HG03565 (cell line): ENCODE measurements at regions not wholly inside any gene's neighbourhood (a gene's known extent, or its start where the extent isn't known, plus 50 kb on each side); places are given as distances from the start of the nearest gene placed in this dataset.
"Not testable (repeated sequence)": the region's sequence is repeated elsewhere in the genome, so short reads cannot be mapped to it uniquely, and the experiment has no call there.

Experiments used
- ATAC-seq: cut with Tn5 transposase; IDR thresholded peaks from one replicate; pipeline ENCODE4 v1.9.1; 2021; ENCODE audit warnings: mild to moderate bottlenecking, moderate library complexity; ENCODE audit not compliant: unreplicated experiment

DNA sequence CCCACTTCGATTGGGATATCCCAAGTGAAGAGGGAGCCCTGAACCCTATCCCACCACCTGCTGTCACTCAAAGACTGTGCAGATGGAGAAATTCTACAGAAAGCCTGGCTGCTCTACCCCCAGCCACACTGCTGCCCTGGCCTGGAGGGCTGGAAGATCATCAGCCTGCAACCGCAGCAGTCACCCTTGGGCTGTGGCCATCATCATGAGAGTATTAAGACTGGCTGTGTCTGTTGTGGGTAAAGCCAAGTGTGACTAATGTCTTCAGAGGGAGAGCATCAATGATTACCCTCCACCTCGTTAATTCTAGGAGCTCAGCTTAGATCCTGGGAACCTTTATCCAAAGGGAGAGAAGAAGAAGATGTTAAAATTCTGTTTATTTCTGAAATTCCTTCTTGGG is 221.5 kb downstream of the TFCP2L1 start:
- ATAC-seq, result no peak

DNA sequence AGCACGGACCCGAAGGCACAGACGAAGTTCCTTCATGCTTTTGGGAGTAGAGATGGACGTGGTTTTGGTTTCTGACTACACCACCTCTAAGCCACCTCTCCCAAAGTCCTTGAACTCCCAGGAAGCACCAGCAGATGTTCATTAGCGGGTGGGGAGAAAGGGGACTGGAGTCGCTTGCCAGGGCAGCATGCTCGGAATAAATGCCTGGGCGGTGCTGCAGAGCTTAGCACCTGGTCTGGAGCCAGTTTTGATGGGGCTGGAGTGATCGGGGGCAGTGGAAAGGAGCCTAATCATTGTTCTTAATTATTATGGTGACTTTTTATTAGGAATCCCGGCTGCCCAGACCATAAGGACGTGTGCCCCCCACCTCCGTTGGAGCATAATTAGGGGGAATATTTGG is 220.8 kb downstream of the TFCP2L1 start:
- ATAC-seq, result no peak

DNA sequence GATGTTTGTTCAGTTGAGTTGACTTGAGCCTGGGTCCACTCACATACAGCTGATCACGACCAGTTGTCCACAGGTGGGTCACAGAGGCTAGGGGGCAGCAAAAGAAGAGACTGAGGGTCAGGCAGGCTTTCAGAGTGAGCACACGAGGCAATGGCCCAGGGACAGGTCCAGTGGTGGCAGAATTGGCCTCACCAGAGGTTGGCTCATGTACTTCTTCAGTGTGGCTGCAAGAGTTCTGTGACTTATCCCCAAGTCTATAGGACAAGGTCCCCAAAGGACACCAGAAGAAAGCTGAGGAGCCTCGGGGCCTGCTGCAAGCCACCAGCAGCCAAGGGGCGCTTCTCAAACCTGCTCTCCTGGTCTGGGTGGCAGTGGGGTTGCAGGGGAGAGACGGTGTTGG is 219.8 kb downstream of the TFCP2L1 start:
- ATAC-seq, result no peak

DNA sequence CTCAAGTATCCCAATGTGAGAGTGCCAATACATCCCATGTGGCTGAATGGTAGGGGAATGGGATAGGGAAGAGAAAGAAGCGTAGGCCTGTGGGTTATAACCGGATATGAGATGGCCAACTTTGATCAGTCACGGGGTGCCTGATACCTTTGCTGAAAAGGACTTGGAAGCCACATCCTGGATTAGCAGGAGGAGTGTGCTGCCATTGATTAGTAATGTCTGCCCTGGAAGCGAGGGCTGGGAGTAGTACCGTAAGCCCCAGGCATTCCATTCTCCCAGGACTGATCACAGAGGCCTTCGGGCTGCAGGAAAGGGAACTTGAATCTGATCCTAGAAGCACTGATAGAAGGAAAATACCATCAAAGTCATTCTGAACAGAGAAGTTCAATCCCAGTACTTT is 218.5 kb downstream of the TFCP2L1 start:
- no peak for ATAC-seq

DNA sequence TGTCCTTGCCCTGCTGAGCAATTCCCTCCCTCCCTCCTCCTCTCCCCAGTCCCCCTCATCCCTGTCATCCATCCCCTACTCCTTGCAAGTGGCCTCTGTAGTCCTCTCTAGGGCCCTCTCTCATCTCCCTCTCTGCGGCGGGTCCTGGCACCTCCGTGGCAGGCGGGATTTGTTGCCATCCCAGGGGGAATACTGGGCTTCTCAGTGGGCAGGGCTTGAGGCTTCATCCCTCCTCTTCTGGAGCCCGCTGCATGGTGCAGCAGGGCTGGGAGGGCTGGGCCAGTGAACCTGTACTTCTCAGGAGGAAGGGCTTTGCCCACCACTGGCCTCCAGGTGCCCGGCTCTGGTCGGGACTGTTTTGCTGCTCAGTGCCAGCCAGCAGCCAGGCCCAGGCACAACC is 216.2 kb downstream of the TFCP2L1 start:
- no peak for ATAC-seq

DNA sequence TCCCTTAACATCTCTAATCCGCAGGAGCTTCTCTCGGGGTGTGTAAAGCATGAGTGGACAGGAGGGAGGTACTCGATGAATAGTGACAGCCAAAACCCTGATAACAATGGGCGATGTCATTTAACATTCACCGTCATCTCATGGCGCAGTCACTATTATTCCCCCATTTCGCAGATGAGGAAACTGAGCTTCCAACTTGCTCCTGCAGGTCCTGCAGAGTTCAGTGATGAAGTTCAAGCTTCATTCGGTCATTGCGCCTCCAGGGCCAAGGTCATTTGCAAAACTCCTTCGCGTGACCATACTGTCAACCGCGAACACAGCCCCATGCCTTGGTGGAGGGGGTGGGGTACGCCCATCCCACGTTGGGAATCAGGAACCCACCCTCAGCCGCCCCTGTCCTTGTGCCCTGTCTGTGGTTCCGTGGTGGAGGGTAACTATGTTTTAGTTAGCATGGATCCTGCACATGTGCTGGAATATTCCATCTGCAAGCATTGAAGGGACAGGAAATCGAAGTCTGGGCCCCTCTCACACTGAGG is 215.5 kb downstream of the TFCP2L1 start:
- ATAC-seq, result no peak

DNA sequence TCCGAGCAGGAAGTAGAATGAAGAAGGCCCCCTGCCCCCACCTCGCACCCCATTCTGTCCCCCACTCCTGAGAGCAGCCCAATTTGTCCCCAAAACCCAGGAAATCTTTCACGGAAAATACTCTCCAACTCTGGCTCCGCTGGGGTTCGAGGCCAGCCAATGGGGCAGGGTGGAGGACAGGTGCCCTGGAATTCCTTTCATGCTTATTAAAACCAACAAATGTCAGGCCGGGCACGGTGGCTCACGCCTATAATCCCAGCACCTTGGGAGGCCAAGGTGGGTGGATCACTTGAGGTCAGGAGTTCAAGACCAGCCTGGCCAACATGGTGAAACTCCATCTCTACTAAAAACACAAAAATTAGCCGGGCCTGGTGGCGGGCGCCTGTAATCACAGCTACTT is 214.9 kb downstream of the TFCP2L1 start:
- not testable (repeated sequence) for ATAC-seq

DNA sequence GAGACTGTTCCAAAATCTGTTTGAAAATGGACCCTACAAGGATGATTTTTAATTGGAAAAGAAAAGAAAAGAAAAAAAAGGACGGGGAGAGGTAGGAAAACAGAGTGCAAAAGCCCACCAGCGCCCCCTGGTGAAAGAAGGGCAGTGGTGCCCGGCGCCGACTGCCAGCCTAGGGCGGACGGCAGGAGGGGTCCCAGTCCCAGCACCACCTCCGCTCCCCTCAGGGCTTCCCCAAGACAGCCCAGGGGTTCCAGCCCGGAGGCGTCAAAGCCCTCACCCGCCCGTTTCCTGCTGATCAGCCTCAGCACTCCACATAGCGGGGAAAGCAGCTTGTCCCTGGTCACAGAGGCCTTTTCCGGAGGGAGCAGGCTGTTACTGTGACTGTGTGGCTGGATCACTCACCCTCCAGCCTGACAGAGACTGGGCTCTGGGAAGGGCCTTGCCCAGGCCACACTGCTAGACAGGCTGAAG is 213.9 kb downstream of the TFCP2L1 start:
- no peak for ATAC-seq

DNA sequence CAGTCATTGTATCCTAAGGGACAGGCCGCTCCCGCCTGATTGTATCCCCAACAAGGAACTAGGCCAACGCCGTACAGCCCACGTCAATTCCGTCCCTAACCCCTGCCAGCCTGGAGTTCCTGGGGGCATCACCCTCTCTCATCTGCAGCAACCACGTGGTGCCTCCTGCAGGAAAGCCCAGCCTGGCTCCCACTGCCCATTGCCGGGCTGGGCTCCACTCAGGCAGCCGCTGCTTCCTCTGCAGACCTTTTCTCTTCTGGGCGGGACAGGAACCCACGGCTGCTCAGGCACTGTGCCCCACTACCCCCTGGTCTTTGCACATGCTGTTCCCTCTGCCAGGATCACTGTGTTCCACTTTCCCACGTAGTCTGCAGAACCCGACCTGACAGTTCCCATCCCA is 212.2 kb downstream of the TFCP2L1 start:
- ATAC-seq, result no peak

DNA sequence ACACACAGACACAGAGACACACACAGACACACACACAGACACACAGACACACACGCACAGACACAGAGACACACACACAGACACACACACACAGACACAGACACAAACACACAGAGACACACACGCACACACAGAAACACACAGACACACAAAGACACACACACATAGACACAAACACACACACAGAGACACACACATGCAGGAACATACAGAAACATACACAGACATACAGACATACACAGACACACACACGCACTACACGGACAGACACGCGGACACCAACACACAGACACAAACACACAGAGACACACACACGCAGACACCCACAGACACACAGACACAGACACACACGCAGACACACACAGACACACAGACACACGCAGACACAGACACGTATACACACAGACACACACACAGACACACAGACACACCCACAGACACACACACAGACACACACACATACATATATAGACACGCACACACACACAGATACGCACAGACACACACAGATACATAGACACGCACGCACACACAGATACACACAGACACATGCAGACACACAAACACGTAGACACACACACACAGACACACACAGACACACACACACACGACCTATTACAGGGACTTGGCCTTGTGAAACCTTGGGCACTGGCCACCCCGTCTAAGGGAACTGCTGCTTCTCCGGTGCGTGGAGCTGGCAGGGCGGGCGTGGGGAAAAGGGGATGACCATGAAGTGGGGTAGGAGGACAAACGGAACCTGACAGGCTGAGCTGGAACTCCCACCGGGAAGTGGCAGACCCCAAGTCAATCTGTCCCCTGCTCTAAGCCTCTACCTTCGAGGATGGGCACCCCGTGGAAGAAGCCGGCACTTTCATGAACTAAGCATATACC is 211.4 kb downstream of the TFCP2L1 start:
- ATAC-seq, result no peak

DNA sequence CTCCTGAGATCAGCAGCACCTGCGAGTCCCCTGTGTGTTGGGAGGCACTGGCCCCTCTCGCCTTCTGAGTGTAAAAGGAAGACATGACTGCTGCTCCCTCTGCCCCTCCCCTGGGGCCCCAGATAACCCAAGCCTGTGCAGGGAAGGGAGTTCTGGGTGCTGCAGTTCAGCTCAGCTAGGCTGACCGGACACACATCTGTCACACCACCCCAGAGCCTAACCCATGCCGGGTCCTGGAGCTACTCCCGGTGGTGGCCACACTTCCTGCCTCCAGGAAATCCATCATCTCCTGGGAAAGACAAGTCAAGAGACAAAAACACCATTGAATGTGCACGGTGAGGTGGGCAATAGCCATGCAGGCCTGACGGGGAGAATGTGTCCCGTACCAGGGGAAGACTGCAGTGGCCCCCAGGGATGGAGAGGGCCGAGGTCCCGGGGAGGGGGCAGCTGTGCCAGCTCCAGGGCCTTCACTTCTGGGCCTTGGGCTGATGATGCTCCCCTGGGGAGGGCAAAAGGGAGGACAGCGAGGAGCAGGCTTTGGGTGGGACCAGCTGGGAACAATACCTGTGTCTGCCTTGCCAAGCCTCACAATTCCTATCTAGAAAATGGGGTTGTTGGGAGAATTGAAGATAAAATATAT is 210.6 kb downstream of the TFCP2L1 start:
- ATAC-seq, result no peak

DNA sequence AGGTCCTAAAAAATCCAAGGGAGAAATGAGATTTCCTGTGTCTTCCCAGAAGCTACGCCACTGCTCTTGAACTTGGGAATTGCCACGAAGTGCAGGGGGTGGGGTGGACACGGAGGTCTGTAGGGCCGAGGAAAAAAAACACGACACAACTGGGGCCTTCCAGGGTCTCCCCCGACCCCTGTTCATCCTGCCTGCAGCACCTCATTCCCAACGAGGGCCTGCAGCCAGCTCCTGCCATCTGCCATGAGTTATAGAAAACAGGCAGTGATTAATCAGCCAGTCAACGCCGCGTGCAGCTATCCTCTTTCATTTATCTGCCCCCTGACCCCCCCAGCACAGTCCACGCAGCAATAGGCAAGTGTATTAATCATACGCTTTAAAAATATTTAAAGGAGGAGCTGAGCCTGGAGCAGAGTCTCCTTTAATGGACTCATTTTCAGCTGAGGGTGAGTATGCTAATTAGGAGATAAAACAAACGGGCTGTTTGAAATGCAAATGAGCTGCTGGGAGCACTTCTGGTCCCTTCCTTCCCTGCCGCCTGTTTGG is 209.9 kb downstream of the TFCP2L1 start:
- no peak for ATAC-seq

DNA sequence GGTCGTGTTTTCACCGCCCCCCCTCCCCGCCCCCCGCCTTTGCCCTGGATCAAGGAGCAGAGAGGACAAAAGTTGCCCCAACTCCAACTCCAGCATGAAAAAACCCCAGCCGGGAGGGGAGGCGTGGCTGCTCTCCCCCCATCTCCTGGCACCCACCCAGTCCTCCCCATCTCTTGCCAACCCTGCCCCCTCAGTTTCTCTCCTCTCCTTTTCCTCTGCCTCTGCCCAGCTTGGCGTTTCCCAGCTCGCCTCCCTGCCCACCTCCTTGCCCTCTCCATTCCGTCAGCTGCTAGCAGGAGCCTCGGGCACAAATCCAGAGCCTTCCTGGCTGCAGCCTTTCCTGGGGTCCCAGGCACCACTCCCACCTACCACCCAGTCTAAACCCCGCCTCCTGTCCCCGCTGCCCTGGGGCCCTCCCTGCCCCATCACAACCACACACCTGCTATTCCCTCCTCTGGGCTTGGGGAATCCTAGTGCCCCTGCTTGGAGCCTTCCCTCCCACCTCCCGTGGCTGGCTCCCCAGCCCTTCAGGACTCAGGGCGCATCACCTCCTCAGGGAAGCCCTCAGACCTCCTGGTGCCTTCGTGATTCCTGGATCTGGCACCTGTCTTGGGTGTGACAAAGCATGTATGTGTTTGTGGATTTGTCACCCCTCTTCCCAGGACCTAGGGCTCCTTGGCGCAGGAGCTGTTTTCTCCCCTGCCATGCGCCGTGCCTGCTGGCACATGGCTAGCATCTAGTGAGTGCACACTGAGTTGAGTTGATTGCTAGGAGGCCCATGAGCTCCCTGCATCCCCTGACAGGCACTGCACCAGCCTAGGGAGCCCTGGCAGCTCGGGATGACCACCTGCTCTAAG is 209.1 kb downstream of the TFCP2L1 start:
- no peak for ATAC-seq

DNA sequence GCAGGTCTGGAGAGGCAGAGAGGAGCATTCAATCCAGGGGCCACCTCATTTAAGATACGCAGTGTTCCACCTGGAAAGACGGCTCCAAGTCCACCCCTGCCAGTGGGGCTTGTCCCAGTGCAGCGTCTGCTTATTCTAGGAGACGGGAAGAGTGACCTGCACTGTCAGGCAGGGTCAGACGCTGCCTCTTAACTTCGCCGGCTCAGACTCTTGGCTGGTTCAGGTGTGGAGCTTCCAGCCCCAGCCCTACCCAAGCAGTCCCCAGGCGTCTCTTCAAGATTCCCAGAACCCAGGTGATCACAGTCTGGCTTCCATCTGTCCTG is 208.5 kb downstream of the TFCP2L1 start:
- ATAC-seq, result no peak

DNA sequence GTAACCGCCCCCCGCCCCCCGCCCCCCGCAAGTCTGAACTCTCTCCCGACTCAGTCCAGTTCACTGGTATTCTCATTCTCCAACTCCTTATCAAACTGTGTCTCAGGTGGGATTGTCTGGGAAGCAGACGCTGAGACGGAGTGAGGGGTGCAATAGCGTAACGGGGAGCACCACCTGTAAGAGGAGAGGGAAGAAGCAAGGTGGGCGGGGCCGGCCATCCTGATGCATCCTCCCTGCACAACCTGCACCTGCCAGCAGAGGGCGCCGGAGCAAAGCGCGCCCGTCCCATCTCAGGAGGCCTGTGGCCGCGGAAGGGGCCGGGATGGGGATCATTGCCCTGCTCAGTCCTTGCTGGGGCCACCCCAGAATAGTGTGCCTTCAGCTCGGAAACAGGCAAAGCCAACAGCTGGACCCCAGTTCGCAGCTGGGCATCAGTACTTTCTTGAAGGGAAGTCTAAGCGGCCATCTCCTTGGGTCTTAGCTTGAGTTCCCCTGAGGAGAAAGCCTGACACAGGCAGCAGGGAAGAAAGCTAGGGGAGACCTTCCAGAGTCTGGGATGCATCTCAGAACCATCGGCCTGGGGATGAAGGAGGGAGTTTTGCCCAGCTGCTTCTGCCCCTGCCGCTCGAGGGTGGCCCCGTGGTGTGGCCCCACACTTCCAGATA is 208.0 kb downstream of the TFCP2L1 start:
- ATAC-seq, result peak; percentile 48

DNA sequence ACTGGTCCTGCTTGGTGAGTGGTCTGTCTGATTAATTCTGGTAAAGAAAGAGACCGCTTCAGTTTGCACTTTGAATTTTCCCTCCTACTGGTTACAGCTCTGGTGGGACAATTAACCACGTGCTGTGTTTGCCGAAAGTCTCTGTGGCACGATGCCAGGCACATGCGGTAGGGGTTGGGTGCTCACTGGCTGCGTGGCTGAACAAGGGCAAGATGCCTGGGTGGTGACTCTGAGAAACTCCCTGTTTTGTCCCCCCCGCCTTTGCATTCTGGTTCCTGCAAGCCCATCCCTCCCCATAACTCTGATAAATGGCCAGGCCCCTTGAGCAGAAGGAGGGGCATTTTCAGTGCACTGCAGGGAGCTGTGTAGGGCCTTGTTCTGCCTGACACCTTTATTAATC is 206.1 kb downstream of the TFCP2L1 start:
- no peak for ATAC-seq

DNA sequence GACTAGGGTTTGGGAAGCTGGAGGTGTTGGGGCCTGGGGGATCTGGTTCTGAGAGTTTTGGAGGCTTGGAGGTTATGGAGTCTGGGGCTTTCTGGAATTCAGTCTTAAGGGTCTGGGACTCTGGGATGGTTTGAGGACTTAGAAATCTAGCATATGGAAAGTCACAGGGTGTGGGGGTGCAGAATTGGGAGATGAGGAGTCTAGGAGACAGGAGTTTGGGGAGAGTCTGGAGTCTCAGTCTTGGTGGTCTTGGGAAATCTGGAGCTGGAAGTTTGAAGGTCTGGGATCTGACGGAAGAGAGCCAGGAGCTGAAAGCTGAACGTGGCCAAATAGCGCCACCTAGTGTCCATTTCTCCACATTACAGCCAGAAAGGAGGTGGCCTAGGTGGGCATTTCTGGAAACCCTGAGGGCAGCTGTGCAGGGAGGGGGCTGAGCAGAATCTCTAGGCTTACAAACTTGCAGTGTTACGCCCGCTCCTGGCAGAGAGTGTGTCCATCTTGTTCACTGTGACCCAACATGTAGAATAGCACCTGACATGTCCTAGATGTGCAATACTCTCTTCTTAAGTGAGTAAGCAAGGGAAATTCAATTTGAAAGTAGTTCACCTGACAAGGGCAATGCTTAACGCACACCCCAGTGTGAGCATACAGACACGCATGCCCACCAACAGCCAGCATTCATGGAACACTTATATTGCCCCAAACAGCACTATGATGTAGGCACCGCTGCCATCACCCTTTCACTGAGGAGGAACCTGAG is 204.8 kb downstream of the TFCP2L1 start:
- ATAC-seq, result no peak

DNA sequence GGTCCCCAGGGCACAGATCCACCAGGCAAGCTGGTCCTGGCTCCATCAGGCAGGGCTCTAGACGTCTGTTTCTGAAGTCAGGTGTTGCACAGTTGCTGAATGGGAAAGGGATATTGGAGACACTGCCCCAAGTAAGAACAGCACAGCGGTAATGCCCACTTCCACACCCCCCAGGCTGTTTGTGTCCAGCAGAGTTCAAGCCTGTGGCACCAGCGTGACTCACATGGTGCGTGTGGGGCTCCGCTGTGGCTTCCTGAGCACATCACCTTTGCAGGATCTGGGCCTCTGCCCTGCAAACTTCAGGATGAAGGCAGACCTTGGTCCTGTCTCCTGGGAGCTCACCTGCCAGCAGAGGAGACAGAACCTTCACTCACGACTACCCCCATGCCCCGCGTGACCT is 203.3 kb downstream of the TFCP2L1 start:
- no peak for ATAC-seq

DNA sequence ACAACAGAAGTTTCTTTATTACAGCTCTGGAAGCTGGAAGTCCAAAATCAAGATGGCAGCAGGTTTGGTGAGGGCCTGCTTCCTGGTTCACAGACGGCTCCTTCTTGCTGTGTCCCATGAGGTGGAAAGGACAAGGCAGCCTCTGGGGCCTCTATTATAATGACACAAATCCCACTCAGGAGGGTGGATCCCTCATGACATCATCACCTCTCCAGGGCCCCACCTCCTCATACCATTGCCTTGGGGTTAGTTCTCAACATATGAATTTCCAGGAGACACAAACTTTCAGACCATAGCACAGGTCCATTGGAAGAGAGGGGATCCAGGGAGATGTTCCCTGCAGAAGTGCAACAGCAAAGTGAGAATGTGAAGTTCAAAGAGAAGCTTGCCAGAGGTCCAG is 202.8 kb downstream of the TFCP2L1 start:
- ATAC-seq, result no peak
